HG03095 (cell line): ENCODE measurements at regions not wholly inside any gene's neighbourhood (a gene's known extent, or its start where the extent isn't known, plus 50 kb on each side); places are given as distances from the start of the nearest gene placed in this dataset.

Experiments used
- ATAC-seq: cut with Tn5 transposase; IDR thresholded peaks from one replicate; pipeline ENCODE4 v1.9.1; 2021; ENCODE audit warnings: moderate library complexity; ENCODE audit not compliant: unreplicated experiment

GRCh38 chr9:84125046-84125445 lies 144.4 kb downstream of the RMI1 start:
- no peak for ATAC-seq

DNA sequence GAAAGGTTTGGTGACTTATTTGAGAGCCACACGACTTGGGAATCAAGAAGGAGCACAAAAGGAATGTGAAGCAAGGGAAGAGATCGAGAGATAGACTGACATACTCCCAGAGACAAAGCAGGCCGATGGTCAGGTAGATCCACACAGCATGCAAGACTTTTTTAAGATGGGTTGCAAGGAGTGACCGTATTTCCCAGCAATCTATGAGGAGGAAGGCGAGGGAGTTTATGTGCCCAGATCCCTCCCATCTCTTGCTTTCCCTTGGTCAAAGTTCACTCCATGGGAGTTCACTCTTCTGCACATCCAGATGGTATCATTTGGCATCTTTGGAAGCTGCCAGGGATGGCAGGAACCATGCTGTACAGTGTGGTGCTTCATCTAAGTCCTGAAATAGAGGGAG lies 148.9 kb downstream of the RMI1 start:
- no peak for ATAC-seq

DNA sequence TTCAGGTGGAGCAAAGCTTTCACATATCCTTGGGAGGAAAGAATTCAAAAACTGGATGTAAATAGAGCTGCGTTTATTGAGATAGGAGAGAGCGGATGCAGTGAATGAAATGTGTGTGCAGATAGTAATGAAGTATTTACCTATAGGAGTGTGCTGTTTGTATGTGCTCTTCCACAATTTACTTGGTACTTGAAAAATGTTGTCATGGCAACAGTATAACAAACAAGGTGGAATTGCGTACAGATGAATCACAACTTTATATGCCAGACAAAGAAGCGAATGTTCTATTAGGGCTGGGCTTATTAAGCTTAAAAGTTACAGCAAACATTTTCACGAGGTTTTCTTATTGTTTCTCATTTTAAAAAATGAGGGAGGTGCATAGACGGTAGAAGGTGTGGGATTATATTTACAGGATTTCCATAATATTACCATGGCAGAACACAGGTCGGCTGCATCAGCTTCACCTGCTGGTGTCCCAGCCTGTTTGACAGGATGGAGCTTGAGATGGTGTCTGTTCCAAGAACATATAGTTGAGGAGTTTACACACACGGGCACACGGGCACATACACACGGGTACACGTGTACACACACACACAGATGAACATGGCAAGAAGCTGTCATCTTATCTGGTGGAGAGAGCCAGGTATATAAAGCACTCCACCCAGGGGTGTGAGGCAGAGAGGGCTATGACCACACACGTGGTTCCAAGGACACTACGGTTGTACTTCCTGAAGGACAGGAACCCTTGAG lies 155.7 kb downstream of the RMI1 start:
- ATAC-seq: no peak

DNA sequence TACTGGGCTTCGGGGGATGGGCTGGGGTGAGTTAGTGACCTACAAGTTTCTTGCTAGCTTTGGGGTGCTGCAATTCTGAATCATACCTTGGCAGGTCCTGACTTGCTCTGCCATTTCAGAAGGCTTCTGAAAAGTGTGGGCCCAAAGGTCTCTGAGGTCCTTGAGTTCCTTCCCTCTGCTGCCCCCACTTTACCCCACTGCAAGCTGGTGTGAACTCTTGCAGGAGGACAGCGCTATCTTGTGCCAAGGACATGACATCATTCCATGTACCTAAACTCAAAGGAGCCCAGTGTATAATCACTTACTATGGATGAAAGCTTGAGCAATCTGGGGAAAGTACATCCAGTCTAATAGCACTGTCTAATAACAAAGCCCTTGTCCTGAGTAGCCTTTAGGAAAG lies 157.4 kb downstream of the RMI1 start:
- ATAC-seq: no peak

- ATAC-seq: no peak
Observed at GRCh38 chr9:84138541-84138940, 157.9 kb downstream of the RMI1 start.

- no peak for ATAC-seq
Observed at GRCh38 chr9:84139296-84140070, 158.9 kb downstream of the RMI1 start.

DNA sequence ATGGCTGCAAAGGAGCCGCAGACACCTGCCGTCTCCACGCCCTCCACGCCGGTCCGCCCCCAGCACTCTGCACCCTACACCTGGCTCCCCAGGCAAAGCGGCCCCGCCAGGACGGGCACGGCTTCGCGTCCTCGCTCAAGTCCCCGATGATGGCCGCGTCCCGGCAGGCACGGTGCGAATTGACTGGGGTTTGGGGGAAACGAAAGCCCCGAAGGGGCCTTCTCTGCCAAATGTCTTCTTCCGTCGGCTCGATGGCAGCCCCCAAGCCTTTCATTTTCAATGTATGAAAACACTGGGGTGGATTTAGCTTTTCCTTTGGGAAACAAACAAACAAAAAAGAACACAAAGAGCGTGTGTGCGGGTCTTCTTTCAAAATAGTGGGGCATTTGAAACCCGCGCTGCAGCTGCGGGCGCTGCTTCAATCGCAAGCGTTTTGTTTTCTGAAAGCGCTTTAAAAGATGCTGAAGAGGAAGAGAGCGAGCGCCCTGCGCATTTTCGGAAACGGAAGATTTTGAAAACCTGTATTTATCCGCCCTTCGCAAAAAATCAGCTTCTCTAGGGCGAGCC lies 160.0 kb downstream of the RMI1 start:
- no peak for ATAC-seq

DNA sequence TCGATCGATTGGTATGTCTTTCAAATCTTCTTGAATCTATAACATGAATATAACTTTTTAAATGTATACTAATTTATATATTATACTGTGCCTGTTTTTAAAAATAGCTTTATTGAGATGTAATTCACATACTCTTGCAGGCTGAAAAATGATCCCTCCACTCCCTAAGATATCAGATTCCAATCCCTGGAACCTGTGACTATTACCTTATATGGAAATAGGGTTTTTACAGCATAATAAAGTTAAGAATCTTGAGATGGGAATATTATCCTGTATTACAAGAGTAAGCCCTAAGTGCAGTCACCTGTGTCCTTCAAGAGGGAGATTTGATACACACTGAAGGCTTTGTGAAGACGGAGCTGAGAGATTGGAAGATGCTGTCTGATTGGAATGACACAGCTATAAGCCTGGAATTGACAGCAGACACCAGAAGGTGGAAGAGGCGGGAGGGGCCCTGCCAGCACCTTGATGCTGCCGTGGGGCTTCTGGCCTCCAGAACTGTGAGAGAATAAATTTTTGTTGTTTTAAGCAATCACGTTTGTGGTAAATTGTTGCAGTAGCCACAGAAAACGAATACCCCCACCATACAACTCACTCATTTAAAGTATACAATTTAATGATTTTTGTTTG lies 161.3 kb downstream of the RMI1 start:
- no peak for ATAC-seq

DNA sequence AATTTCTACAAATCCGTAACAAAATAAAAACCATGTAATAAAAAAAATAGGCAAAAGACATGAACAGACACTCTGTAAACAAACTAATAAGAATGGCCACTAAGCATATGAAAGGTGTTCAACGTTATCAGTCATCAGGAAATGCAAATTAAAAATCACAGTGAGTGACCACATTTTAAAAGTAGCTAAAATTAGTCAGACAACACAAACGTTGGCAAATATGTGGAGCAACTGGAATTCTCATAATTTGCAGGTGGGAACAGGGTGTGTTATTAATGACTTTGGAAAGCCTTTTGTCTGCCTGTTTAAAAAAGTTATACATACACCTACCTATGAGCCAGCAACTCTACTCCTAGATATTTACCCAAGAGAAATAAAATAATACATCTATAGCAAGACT lies 164.4 kb downstream of the RMI1 start:
- no peak for ATAC-seq

DNA sequence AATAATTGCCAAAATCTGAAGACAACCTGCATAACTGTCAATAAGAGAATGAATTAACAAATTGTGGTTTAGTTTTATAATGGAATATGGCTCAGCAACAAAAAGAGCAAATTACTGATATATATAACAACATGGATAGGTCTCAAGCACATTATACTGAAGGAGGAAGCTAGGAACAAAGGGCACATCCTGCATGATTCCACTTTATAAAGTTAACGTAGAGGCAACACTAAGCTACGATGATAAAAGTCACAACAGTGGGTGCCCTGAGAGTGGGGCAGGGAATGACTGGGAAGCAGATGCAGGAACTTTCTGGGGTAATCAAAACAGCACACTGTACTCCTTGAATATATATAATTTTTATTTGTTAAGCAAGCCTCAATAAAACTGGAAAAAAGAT lies 165.2 kb downstream of the RMI1 start:
- no peak for ATAC-seq

DNA sequence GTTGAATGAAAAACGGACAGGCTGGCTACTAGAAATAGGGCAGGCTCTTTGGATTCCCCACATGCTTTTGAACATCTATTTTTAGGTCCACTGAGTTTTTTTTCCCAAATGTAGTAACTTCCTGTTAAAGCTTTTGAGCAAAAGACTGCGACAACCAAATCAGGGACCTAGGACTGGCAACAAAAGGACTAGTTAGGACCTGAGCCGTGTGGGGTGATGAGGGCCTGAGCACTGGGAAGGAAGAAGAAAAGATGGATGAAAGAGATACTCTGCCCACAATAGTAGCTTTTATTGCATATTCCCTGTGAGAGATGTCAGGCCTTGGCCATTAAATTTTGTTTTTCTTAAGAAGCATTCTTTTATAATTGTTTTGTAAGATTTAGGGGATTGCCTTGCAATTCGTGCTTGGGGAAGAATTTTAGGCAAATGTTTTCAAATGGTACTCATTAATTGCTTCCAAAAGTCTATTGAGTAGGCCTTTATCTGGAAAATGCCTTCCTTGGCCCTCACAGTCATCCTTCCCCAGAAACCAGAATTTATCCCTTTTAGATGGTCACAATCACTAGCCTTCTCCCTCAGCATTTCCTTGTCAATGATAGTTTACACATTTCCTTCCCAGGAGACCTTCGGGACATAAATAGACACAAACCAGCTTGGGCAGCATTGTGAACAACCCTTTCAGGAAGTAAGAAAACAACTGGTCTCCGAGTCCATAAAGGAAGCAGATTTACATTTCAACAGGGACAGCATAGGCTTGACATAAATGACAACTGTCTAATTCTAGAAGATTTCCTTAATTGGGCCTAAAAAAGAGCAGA lies 166.5 kb downstream of the RMI1 start:
- no peak for ATAC-seq

DNA sequence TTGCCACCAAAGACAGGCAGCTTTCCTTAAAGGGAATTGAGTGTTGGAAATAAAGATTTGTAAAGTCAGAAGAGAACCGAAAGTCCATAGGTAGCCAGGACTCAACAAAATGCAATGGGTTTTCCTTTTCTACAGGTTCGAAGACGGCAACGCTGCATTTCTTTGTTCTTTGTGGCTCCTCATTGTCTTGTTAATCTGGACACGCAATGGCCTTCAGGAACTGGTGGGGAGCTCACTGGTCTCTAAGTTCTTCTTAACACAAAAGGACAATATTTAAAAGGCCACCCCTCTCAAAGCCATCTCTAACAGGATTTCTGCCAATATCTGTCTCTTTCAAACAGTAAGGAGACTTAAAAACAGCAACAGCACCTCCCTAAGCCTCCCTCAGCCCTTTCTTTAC lies 170.6 kb downstream of the RMI1 start:
- ATAC-seq: no peak

- ATAC-seq: no peak
Observed at GRCh38 chr9:84151640-84152039, 171.0 kb downstream of the RMI1 start.

DNA sequence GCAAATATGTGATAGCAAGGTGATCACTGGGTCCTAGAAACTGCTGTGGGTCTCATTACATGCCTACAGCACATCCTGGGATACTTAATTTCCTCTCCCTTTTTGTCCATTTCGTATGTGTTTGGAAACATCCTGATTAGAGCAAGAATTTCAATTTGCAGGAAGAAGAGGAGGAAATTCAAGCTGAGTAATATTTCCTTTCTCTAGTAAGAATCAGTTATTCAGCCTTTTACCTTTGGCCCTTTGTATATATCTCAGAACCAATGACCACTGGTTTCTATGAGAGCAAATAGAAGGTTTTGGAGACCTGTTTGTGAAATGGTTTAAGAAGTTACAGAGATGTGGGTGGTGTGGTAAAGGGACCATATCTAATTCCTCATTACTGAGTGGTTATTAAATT lies 171.6 kb downstream of the RMI1 start:
- no peak for ATAC-seq

DNA sequence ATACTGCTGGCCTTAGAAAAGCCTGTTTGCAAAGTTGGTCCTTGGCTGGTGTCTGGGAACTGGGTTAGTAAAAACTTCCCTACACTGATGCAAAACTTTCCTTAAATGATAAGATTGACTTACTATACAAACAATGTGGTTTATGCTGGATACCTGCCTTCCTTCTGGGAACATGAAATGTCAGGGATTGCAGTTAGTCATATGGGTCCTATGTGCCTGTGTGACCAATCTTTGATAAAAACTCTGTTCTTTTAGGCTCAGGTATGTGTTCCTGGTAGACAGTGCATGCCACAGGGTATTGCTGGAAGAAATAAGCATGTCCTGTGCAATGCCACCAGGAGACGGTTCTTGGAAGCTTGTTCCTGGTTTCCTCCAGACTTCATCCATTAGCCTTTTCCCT lies 173.3 kb downstream of the RMI1 start:
- ATAC-seq: no peak

DNA sequence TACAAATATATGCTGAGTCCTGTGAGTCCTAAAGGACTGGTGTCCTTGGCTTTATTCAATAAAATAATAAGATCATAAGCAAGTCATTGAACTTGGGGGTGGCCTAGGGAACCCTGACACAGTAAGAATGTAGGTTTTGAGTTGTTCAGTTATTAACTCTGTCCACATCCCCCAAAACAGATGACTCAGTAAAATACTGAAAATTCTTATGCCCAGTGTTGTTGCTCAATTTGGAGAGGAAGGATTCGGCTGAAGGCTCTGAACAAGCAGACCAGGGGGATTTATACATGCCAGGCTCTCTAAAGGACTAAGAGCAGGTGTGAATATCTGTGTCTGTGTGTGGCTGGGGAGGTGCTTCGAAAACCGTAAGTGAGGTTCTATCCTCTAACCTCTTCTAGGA lies 173.7 kb downstream of the RMI1 start:
- ATAC-seq: no peak

GRCh38 chr9:84163052-84163650 lies 177.4 kb downstream of the SLC28A3 start:
- ATAC-seq: no peak

DNA sequence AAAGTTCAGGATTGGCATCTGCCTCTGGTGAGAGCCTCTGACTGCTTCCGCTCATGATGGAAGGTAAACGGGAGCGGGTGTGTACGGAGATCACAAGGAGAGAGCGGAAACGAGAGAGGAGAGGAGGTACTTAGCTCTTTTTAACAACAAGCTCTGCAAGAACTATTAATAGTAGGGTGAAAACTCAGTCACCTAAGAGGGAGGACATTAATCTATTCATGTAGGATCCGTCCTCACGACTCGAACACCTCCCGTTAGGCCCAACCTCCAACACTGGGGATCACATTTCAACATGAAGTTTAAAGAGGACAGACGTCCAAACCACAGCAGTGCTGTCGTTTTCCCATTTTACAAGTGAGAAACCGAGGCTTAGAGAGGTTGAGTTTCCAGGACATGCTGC lies 173.7 kb downstream of the SLC28A3 start:
- ATAC-seq: no peak

GRCh38 chr9:84169240-84169639 lies 171.3 kb downstream of the SLC28A3 start:
- ATAC-seq: no peak

DNA sequence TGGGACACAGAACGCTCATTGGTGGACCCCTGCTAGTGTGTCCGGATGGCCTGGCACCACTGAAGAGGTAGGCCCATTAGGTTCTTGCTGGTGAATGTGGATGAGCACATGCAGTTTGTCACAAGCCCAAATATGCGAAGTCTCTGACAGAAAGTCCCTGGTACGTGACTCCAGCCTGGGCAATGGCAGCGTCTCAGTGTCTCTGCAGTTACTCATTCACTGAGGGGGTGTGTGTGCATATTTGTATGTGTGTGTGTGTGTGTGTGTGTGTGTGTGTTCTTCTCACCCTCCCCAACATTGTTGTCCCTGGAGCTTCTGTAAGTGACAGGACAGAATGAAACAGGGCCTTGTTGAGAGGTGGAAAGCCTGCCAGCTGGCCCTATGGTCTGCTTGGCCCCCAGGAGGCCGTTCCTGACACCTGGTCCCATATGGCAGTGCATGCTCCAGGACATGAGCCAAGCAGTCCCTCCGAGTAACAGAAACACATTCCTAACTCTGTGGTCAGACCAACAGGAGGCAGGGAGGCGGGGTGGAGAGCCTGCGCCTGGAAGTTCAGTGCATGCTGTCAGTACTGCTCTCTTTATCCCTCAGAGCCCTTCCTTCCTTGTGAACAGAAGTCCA lies 169.9 kb downstream of the SLC28A3 start:
- ATAC-seq: no peak
